H54 (cell line): ENCODE measurements at regions not wholly inside any gene's neighbourhood (a gene's known extent, or its start where the extent isn't known, plus 50 kb on each side); places are given as distances from the start of the nearest gene placed in this dataset.

ENCODE experiments used
- DNase-seq: peaks from one replicate; pipeline ENCODE4 v3.0.0; 2011; ENCODE audit warnings: low spot score, mixed read lengths; ENCODE audit not compliant: insufficient read length
- FAIRE-seq: peaks from 3 replicates; lab custom pipeline; 2011; peaks lifted over from hg19 to GRCh38; lab: Jason Lieb, UNC
- POLR2A ChIP-seq: IDR thresholded peaks from 2 replicates; pipeline ENCODE4 v1.6.1; 2011; ENCODE audit warnings: low read depth, mild to moderate bottlenecking, low read length

DNA sequence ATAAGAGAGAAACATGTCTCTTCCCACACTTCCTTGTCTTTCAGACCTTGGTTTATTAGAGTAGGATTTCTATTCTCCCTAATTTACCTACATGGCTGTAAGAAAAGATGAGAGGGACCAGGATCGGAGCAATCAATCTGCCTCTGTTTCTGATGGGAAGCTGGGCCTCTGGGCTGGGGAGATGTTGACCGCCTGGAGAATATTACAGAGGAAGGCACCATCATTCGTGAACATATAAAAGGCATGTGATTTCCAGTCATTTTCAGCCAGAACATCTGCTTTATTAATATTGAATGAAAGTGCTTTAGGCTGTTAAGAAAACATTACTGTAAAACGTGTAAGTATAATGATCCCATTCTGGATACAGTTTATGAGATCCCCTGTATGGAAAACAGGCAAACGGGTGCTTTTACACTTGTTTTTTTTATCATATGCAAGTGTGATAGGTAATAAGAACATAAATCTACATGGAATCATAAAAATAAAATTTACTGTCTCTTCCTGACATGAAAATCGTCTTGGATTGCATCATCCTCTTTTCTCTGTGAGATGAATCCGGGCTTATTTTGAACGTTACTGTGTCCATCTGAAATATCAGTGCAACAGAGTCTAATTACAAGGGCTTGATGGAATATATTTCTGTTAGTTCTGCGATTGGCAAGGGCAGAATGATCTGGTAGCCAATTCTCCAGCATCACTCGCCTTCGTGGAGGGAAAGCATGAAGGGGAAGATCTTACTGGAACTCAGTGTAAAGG lies 94.5 kb upstream of the BAIAP2L1 start:
- no peak for DNase-seq
- no peak for TF ChIP-seq POLR2A
- no peak for FAIRE-seq

- FAIRE-seq (no peak), DNase-seq (no peak)
- TF ChIP-seq POLR2A = no peak
These were observed 92.3 kb upstream of the BAIAP2L1 start for GRCh38 chr7:98493030-98493778.

- no peak for DNase-seq
- no peak for FAIRE-seq
- TF ChIP-seq POLR2A = no peak
These were observed 87.3 kb upstream of the BAIAP2L1 start for GRCh38 chr7:98488167-98488566.

DNA sequence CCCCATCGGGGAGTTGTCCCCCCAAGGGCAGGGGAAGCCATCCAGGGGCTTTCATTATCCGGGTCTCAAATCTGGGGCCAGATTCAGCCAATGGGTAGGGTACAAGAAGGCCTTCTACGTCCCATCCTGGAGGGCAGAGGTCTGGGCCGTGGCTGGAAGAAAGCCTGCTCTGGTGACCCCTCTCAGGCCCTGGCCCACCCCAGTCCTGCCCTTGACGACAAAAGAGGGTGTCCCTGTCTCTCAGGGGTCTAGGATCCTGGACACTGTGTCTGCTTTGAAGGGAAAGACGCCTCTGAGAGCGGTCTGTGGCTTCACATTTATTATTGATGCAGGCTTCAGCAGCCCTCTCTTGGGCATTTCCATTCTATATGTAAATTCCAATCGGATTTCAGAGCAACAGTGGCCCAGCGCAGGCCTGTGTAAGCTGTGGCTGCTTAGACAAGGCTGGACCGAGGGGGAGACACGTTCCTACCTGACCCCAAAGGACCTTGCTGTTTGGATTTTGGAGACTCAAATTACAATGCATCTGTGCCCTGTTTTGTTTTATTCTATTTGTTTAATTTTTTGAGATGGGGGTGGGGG lies 83.2 kb upstream of the BAIAP2L1 start:
- no peak for FAIRE-seq
- no peak for DNase-seq
- TF ChIP-seq POLR2A = no peak

- no peak for TF ChIP-seq POLR2A
- no peak for DNase-seq
- no peak for FAIRE-seq
These were observed 82.5 kb upstream of the BAIAP2L1 start for GRCh38 chr7:98483276-98483963.

DNA sequence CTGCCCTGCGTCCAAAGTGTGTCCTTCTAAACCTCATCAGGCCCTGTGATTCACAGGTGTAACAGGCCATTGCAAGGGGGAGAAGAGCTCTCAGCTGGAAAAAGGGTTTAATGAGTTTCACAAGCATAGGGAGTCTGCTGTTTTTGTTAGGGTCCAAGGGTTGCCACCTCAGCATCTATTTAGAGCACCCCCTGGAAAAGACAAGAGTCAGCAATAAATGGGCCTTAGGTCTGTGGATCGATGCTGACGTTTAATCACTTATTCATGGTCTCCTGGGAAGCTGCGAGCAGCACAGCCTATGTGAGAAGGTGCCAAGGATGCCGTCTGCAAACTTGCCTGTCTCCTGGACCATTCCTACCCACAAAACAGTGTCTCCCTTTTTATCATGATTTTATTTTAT lies 78.4 kb upstream of the BAIAP2L1 start:
- no peak for TF ChIP-seq POLR2A
- FAIRE-seq (no peak), DNase-seq (no peak)

DNA sequence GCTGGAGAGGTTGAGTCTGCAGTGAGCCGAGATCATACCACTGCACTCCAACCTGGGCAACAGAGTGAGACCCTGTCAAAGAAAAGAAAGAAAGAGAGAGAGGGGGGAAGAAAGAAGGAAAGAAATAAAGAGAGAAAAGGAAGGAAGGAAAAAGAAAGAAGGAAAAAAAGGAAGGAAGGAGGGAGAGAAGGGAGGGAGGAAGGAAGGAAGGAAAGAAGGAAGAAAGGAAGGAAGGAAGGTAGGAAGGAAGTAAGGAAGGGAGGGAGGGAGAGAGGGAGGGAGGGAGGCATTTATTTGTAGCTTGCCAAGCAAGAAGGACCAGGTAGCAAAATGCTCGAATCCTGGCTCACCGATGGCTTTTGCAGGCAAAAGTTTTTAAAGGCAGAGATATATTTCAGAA lies 74.5 kb upstream of the BAIAP2L1 start:
- no peak for FAIRE-seq
- no peak for TF ChIP-seq POLR2A
- no peak for DNase-seq

GRCh38 chr7:98474558-98474957 lies 73.7 kb upstream of the BAIAP2L1 start:
- no peak for TF ChIP-seq POLR2A
- FAIRE-seq = no peak
- no peak for DNase-seq

GRCh38 chr7:98472521-98472954 lies 71.6 kb upstream of the BAIAP2L1 start:
- DNase-seq (no peak), FAIRE-seq (no peak)
- no peak for TF ChIP-seq POLR2A

DNA sequence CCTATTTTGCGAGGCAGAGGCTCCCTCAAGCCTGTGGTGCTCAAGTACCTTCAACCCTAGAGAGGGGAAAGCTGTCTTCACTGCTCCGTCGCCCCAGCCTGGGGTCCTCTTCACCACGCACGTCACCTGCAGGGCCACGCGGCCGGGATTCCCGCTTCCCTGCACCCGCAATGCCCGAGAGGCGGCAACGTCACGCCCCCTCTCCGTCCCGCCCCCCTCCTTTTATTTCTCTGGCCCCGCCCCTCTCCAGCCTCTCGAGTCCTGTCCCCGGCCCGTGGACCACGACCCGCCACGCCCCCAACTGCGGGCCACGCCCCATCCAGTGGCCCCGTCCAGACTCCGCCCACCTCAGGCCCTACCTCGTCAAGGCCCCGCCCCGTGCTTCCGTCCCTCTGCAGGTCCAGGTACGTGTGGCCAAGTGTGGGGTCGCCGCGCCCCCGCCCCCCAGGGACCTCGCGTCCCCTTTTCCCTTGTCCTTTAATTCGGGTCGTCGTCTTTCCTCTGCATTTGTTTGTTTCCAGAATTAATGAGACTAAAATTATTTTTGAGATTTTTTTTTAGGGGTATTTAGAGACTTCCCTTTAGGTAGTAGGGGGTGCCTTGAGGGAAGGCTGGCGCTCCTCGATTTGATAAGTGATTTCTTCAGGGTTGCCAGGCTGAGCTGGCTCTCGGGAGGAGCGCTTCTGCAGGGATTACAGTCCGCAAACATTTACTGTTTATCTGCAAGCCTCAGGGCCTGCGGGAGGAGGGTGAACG lies 69.8 kb upstream of the BAIAP2L1 start:
- TF ChIP-seq POLR2A = no peak
- no peak for DNase-seq
- no peak for FAIRE-seq

DNA sequence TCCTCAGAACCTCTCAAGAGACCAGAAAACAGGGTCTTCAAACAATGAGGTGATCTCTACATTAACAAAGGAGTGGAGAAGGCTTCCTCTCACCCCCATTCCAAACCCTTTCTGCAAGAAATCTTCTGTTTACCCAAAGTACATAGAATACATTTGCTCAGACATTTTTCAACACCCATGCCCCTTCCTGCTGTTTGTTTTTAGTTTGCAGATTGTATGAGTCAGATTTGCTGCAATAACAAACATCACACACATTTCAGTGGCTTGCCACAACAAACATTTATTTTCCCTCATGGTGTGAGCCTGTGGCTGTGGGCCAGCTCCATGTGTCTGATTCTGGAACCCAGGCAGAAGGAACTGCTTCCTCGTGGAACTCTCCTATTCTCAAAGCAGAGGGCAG lies 68.2 kb upstream of the BAIAP2L1 start:
- no peak for TF ChIP-seq POLR2A
- DNase-seq (no peak), FAIRE-seq (no peak)

- no peak for FAIRE-seq
- no peak for TF ChIP-seq POLR2A
- no peak for DNase-seq
These were observed 66.9 kb upstream of the BAIAP2L1 start for GRCh38 chr7:98467570-98468312.
